ENCODE measurements at regions not wholly inside any gene's neighbourhood (a gene's known extent, or its start where the extent isn't known, plus 50 kb on each side); places are given as distances from the start of the nearest gene placed in this dataset.
A peak's percentile ranks its signal among the peaks of the same experiment; 100 is the strongest.

- no peak for ATAC-seq
- Histone ChIP-seq H3F3A (ENCODE audit: low read length, unreplicated experiment) (no peaks in the 10 kb centered on the region), H4K20me1 (ENCODE audit: low read length) (no peaks in the 10 kb centered on the region), H3K4me2 (ENCODE audit: low read length) (no peak overlapping the region), H3K27me3 (ENCODE audit: low read length) (no peaks in the 10 kb centered on the region), H3K9ac (ENCODE audit: low read length) (no peak overlapping the region), H2AFZ (ENCODE audit: low read length) (no peak overlapping the region), H3K36me3 (ENCODE audit: low read depth, low read length) (no peaks in the 10 kb centered on the region), H3K27ac (ENCODE audit: low read length) (no peak overlapping the region), H3K9me2 (replicated peaks; ENCODE audit: low read length) (no peaks in the 10 kb centered on the region), H3K4me1 (ENCODE audit: insufficient read depth, low read length) (peaks cover 17% of the 10 kb centered on the region), H3K9me3 (ENCODE audit: low read length) (no peaks in the 10 kb centered on the region), H3K4me3 (ENCODE audit: low read length) (no peak overlapping the region), H3K79me2 (ENCODE audit: low read length) (no peaks in the 10 kb centered on the region)
- POLR2A ChIA-PET (ENCODE audit: unreplicated experiment), result no interaction called here
- TF ChIP-seq CTCF (conservative IDR thresholded peaks at IDR 0.05; ENCODE audit: low read depth, low read length) (no peak), EZH2phosphoT487 (IDR thresholded peaks at IDR 0.05; ENCODE audit: borderline replicate concordance, low read length) (no peak), EZH2 (IDR thresholded peaks at IDR 0.05; ENCODE audit: low read length, unreplicated experiment) (no peak)
- BruUV-seq (replicated peaks), result no TSS peak
- CTCF ChIA-PET, result no interaction called here
- DNase-seq, result no peak
- intact Hi-C loops (cut with micrococcal nuclease), result no loop called here
These were observed 337.9 kb downstream of the BRD1 start for GRCh38 chr22:49489821-49490220.

GRCh38 chr22:49488943-49489342 is 338.7 kb downstream of the BRD1 start:
- H3K36me3 ChIP-seq (ENCODE audit: low read depth, low read length), result no peaks in the 10 kb centered on the region
- H3K4me3 ChIP-seq (ENCODE audit: low read length), result no peak overlapping the region
- no peaks in the 10 kb centered on the region for H3K79me2 ChIP-seq (ENCODE audit: low read length)
- no peak overlapping the region for H2AFZ ChIP-seq (ENCODE audit: low read length)
- intact Hi-C loops (cut with micrococcal nuclease), result no loop called here
- no peaks in the 10 kb centered on the region for H3K9me3 ChIP-seq (ENCODE audit: low read length)
- 0 out of 2 replicates have a peak, but pooled peaks cover 5% of the 10 kb centered on the region for H3K27me3 ChIP-seq (ENCODE audit: low read length)
- no TSS peak for BruUV-seq (replicated peaks)
- H3K27ac ChIP-seq (ENCODE audit: low read length), result no peak overlapping the region
- TF ChIP-seq EZH2phosphoT487 (IDR thresholded peaks at IDR 0.05; ENCODE audit: borderline replicate concordance, low read length) (no peak), CTCF (conservative IDR thresholded peaks at IDR 0.05; ENCODE audit: low read depth, low read length) (no peak), EZH2 (IDR thresholded peaks at IDR 0.05; ENCODE audit: low read length, unreplicated experiment) (no peak)
- H4K20me1 ChIP-seq (ENCODE audit: low read length), result no peaks in the 10 kb centered on the region
- H3K9ac ChIP-seq (ENCODE audit: low read length), result no peak overlapping the region
- POLR2A ChIA-PET (ENCODE audit: unreplicated experiment), result no interaction called here
- H3K4me1 ChIP-seq (ENCODE audit: insufficient read depth, low read length), result peaks cover 17% of the 10 kb centered on the region
- no peak overlapping the region for H3K4me2 ChIP-seq (ENCODE audit: low read length)
- H3F3A ChIP-seq (ENCODE audit: low read length, unreplicated experiment), result no peaks in the 10 kb centered on the region
- ATAC-seq, result no peak
- H3K9me2 ChIP-seq (replicated peaks; ENCODE audit: low read length), result no peaks in the 10 kb centered on the region
- no peak for DNase-seq
- CTCF ChIA-PET, result no interaction called here

- H3K4me2 ChIP-seq (ENCODE audit: low read length), result peak overlapping the region; percentile 18
- H3K79me2 ChIP-seq (ENCODE audit: low read length), result no peaks in the 10 kb centered on the region
- CTCF ChIA-PET, result no interaction called here
- BruUV-seq (replicated peaks), result no TSS peak
- TF ChIP-seq EZH2phosphoT487 (IDR thresholded peaks at IDR 0.05; ENCODE audit: borderline replicate concordance, low read length), result no peak
- no peak for TF ChIP-seq EZH2 (IDR thresholded peaks at IDR 0.05; ENCODE audit: low read length, unreplicated experiment)
- TF ChIP-seq CTCF (conservative IDR thresholded peaks at IDR 0.05; ENCODE audit: low read depth, low read length), result no peak
- H3K9ac ChIP-seq (ENCODE audit: low read length), result no peak overlapping the region
- POLR2A ChIA-PET (ENCODE audit: unreplicated experiment), result no interaction called here
- no peaks in the 10 kb centered on the region for H3K36me3 ChIP-seq (ENCODE audit: low read depth, low read length)
- intact Hi-C loops (cut with micrococcal nuclease), result no loop called here
- H3K4me1 ChIP-seq (ENCODE audit: insufficient read depth, low read length), result peaks cover 17% of the 10 kb centered on the region
- H3K9me2 ChIP-seq (replicated peaks; ENCODE audit: low read length), result no peaks in the 10 kb centered on the region
- H3K9me3 ChIP-seq (ENCODE audit: low read length), result no peaks in the 10 kb centered on the region
- no peak overlapping the region; the same call in 1 of the 2 replicates for H2AFZ ChIP-seq (ENCODE audit: low read length)
- H3K4me3 ChIP-seq (ENCODE audit: low read length), result no peak overlapping the region
- peak overlapping the region; percentile 6; the same call in 1 of the 2 replicates for H3K27ac ChIP-seq (ENCODE audit: low read length)
- peaks cover 15% of the 10 kb centered on the region for H3K27me3 ChIP-seq (ENCODE audit: low read length)
- H4K20me1 ChIP-seq (ENCODE audit: low read length), result no peaks in the 10 kb centered on the region
- DNase-seq, result peak; percentile 89
- H3F3A ChIP-seq (ENCODE audit: low read length, unreplicated experiment), result no peaks in the 10 kb centered on the region
- peak; percentile 93 for ATAC-seq
These were observed 339.7 kb downstream of the BRD1 start for GRCh38 chr22:49487950-49488349.

All from PC-3 (cell line).